ENCODE measurements at regions not wholly inside any gene's neighbourhood (a gene's known extent, or its start where the extent isn't known, plus 50 kb on each side); places are given as distances from the start of the nearest gene placed in this dataset.

DNA sequence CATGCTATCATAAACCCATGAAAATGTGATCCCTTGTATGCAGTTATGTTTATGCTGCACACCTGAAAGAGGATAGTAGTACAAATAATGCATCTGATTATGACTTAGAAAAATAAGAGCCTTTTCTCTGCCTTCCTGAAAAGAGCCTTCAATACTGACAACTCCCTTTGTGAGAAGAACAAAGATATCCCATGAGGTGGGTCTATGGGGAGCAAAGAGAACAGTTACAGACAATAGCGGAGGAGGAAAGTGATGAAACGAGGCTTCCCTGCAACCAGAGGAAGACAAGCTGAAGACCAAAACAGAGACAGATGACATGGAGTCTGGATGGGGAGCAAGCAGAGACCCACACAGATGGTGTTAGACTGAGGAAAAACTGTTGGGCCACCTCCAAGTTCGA is 598.3 kb upstream of the PLXNA2 start:
- in situ Hi-C loops (cut with HindIII; ENCODE audit: low pct_unique_long_range_greater_than_20kb, low sequenced_read_pairs) = no loop called here
- DNase-seq (ENCODE audit: low read depth, low spot score) = no peak

DNA sequence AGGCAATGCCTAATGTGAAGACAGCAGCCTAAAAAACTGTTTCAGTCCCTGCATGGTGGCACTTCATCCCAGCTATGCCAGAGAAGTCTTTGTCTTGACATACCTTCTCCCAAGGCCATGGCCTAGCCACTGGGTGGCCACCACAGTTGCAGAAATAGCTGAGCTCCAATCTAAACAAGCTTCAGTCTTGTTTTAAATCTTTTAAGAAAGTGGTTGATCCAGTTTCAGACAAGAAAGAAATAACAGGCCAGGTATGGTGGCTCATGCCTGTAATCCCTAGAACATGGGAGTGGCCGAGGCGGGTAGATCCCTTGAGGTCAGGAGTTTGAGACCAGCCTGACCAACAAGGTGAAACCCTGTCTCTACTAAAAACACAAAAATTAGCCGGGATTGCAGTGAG is 600.0 kb upstream of the PLXNA2 start:
- no peak for DNase-seq (ENCODE audit: low read depth, low spot score)
- in situ Hi-C loops (cut with HindIII; ENCODE audit: low pct_unique_long_range_greater_than_20kb, low sequenced_read_pairs) = no loop called here

- no peak for DNase-seq (ENCODE audit: low read depth, low spot score)
- in situ Hi-C loops (cut with HindIII; ENCODE audit: low pct_unique_long_range_greater_than_20kb, low sequenced_read_pairs) = no loop called here
Measured at GRCh38 chr1:208848854-208849253, 604.7 kb upstream of the PLXNA2 start.

DNA sequence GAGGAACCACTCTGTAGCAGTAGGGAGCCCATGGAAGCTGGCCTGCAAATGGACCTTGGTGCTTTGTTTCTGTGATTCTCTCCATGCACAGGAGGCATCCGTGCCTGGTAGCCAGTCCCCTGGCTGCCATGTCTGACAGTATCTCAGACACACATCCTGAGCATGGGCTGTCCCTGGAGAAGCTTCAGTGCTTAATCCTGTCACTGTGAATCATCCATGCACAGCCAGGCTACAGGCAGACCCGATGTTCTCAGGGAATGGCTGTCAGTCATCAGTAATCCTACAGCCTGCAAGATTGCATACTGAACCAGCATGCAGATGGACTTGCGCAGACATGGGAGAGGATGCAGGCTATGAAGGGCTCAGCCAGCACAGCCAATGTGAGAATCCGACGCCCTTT is 606.3 kb upstream of the PLXNA2 start:
- in situ Hi-C loops (cut with HindIII; ENCODE audit: low pct_unique_long_range_greater_than_20kb, low sequenced_read_pairs) = no loop called here
- no peak for DNase-seq (ENCODE audit: low read depth, low spot score)

GRCh38 chr1:208851366-208851765 is 607.2 kb upstream of the PLXNA2 start:
- in situ Hi-C loops (cut with HindIII; ENCODE audit: low pct_unique_long_range_greater_than_20kb, low sequenced_read_pairs) = no loop called here
- DNase-seq (ENCODE audit: low read depth, low spot score) = no peak

DNA sequence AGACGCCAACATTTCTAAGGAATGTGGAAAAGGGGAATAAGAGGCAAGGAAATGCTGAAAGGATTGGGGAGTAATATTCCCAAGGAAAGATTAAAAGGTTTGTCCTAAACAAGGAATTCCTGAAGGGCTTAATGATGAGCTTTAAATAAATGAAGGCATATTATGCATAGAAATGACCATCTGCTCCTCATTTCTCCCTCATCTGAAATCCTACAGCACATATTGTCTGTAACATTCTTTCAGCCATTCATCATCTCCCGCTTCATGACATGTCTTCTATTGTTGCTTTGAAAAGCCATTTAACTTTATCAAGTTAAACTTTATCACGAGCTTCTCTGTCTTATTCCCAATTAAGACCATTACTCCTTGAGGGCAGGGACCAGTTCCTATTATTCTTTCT is 608.7 kb upstream of the PLXNA2 start:
- no peak for DNase-seq (ENCODE audit: low read depth, low spot score)
- in situ Hi-C loops (cut with HindIII; ENCODE audit: low pct_unique_long_range_greater_than_20kb, low sequenced_read_pairs) = no loop called here

- in situ Hi-C loops (cut with HindIII; ENCODE audit: low pct_unique_long_range_greater_than_20kb, low sequenced_read_pairs) = no loop called here
- DNase-seq (ENCODE audit: low read depth, low spot score) = no peak
Measured at GRCh38 chr1:208855403-208855802, 611.2 kb upstream of the PLXNA2 start.

DNA sequence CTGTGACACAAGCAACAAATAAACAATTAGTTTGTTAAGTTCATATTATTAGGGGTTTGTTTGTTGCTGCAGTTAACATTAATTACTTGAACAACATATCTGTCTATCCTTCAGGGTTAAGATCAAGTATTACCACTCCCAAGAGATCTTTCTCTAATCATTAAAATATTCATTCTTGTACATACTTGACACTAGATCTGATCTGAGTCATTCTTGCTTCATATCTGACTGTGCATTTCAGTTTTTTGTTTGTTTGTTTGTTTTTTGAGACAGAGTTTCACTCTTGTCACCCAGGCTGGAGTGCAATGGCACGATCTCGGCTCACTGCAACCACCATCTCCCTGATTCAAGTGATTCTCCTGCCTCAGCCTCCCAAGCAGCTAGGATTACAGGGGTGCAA is 613.3 kb upstream of the PLXNA2 start:
- in situ Hi-C loops (cut with HindIII; ENCODE audit: low pct_unique_long_range_greater_than_20kb, low sequenced_read_pairs) = no loop called here
- DNase-seq (ENCODE audit: low read depth, low spot score) = no peak

DNA sequence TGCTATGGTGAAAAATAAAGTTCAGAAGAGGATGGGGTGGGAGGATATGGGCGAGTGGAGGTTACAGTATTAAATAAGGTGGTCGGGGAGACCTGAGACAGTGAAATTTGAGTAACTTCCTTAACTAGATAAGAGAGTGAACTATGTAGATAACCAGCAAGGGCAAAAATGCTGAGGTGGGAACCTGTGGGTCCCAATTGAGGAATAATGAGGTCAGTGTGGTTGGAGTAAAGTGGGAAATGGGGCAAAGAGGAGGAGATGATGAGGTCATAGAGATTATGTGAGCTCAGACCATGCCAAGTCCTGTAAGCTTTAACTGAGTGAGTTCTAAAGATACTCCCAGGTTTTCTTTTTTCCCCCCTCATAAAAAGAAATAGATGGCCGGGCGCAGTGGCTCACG is 614.6 kb upstream of the PLXNA2 start:
- DNase-seq (ENCODE audit: low read depth, low spot score) = no peak
- in situ Hi-C loops (cut with HindIII; ENCODE audit: low pct_unique_long_range_greater_than_20kb, low sequenced_read_pairs) = no loop called here

- DNase-seq (ENCODE audit: low read depth, low spot score) = no peak
- in situ Hi-C loops (cut with HindIII; ENCODE audit: low pct_unique_long_range_greater_than_20kb, low sequenced_read_pairs) = no loop called here
Measured at GRCh38 chr1:208864366-208864965, 620.3 kb upstream of the PLXNA2 start.

DNA sequence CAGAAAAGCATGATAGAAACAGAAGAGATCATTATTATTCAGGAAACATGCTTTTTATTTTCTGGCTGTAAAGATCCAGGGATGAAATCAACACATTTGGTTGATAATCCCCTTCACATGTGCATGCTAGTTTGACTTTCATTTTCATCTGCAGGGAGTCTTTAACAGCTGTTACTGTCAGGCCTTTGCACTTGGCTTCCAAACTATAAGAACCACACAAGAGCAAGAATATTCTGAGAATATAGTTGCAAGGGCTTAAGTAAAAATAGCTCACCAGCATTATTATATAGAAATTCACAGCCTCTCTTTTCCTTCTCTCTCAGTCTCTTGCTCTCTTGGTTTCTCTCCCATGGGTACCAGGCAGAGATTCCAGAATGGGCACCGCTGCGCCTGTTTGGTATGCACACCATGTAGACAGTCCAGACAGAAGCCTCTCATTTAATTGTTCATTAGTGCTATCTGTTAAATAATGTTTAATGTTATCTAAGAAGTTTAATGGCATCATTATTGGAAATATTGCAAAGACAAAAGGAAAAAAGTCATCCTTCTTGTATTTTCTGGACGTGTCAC is 622.3 kb upstream of the PLXNA2 start:
- in situ Hi-C loops (cut with HindIII; ENCODE audit: low pct_unique_long_range_greater_than_20kb, low sequenced_read_pairs) = no loop called here

DNA sequence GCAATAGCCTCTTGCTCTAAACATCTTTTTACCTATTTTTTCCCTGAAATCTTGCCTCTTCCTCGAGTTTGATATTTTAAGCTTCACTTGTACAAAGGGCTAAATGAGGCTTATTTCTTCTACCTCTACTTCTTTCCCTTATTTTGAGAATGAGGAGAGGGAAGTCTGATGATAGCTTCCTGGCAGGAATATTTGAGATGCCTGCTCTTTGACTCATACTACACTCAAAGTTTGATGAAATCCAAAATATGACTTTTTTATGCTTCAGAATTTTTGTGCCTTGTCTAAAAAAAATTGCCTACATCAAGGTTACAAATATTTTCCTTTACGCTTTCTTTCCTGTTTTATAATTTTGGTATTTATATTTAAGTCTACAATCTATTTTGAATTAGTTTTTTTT is 624.4 kb upstream of the PLXNA2 start:
- in situ Hi-C loops (cut with HindIII; ENCODE audit: low pct_unique_long_range_greater_than_20kb, low sequenced_read_pairs) = no loop called here
- DNase-seq (ENCODE audit: low read depth, low spot score) = no peak

More for the DNA sequence above, 622.3 kb upstream of the PLXNA2 start:
- DNase-seq (ENCODE audit: low read depth, low spot score) = no peak

DNA sequence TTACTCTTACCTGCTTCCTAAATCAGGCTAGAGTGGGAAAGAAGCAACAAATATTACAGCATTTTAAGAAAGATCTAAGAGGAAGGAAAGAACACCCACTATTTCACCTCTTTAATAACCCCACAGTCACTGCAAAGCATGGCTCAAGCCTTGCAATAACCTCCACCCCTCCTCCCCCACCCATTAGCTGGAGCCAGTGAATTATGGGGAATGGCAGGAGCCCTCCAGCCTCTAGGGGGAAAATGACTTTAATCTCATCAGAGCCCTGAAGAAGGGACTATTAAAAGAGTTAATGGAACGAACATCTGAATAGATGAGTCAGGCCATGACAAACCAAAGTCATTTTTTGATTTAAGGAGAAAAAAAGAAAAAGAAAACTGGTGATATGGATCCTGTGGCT is 630.7 kb upstream of the PLXNA2 start:
- no peak for DNase-seq (ENCODE audit: low read depth, low spot score)
- in situ Hi-C loops (cut with HindIII; ENCODE audit: low pct_unique_long_range_greater_than_20kb, low sequenced_read_pairs) = no loop called here

- DNase-seq (ENCODE audit: low read depth, low spot score) = no peak
- in situ Hi-C loops (cut with HindIII; ENCODE audit: low pct_unique_long_range_greater_than_20kb, low sequenced_read_pairs) = no loop called here
Measured at GRCh38 chr1:208879022-208879421, 634.8 kb upstream of the PLXNA2 start.

GRCh38 chr1:208880433-208881100 is 636.4 kb upstream of the PLXNA2 start:
- in situ Hi-C loops (cut with HindIII; ENCODE audit: low pct_unique_long_range_greater_than_20kb, low sequenced_read_pairs) = no loop called here
- no peak for DNase-seq (ENCODE audit: low read depth, low spot score)

DNA sequence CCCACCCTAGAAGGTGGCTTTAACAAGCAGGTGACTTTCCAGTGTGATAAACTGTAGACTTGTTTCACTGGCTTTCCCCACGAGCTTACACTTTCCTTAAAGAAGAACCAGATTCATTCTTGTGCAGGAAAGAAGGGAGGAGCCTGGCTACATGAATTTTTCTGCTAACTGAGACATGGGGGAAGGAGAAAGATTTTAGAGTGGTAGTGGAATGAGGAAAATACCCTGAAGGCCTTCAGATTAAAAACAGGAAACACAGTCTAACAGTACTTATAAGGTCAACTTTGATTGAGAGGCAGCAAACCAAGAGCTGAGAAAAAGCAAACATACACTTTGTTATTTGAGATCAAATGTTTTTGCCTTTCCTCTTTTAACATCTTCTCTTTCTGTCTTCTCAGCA is 640.9 kb upstream of the PLXNA2 start:
- in situ Hi-C loops (cut with HindIII; ENCODE audit: low pct_unique_long_range_greater_than_20kb, low sequenced_read_pairs) = no loop called here
- DNase-seq (ENCODE audit: low read depth, low spot score) = no peak

GRCh38 chr1:208885650-208886049 is 641.5 kb upstream of the PLXNA2 start:
- in situ Hi-C loops (cut with HindIII; ENCODE audit: low pct_unique_long_range_greater_than_20kb, low sequenced_read_pairs) = no loop called here

DNA sequence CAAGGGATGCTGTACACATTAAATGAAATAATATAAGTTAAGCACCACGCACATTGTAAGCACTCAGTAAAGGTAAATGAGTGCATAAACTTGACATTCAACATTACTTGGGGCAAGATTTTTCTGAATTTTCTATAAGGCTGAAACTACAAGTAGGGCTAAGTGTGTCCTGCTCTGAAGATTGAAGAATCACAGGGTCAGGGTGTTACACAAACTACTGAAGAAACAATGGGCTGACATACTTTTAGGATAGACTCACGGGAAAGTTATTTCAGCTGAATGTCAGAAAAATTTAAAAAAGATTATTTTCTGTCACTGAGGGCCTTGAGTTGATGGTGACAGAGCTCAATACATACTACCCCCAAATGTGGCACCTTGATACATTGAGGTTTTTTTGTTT is 644.2 kb upstream of the PLXNA2 start:
- in situ Hi-C loops (cut with HindIII; ENCODE audit: low pct_unique_long_range_greater_than_20kb, low sequenced_read_pairs) = no loop called here
- no peak for DNase-seq (ENCODE audit: low read depth, low spot score)

More at GRCh38 chr1:208885650-208886049, 641.5 kb upstream of the PLXNA2 start:
- DNase-seq (ENCODE audit: low read depth, low spot score) = no peak

DNA sequence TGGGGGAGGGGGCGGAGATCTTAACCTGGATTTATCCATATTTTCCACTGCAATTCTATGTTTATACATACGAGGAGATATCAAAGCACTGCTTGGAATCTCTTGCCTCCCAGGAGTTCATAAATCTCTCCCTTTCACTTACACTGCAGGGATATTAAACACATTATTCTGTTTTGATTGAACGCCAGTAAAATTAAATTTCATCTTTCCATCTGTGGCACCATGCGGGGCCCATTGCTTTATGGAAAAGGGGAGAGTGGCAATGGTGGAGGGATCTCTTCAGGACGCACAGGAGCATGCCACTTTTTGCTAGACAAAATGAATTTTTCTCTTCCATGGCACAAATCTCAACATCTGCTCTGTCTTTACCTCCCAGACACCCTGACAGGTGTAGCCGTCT is 648.0 kb upstream of the PLXNA2 start:
- in situ Hi-C loops (cut with HindIII; ENCODE audit: low pct_unique_long_range_greater_than_20kb, low sequenced_read_pairs) = no loop called here
- DNase-seq (ENCODE audit: low read depth, low spot score) = no peak

Measured in SK-MEL-5 (cell line).